Activated T-helper 9 cell treated with anti-CD3 and anti-CD28 coated beads, Interleukin-2, amount 50 U/mL, for 16 hours (primary cell): ENCODE measurements at regions not wholly inside any gene's neighbourhood (a gene's known extent, or its start where the extent isn't known, plus 50 kb on each side); places are given as distances from the start of the nearest gene placed in this dataset.

Source experiments
- DNase-seq: peaks from one replicate; pipeline ENCODE4 v3.0.0-alpha.2; 2020; ENCODE audit warnings: low read depth

- no peak for DNase-seq
These were observed 51.3 kb upstream of the CNKSR3 start for GRCh38 chr6:154561750-154562149.

GRCh38 chr6:154565331-154565730 is 54.8 kb upstream of the CNKSR3 start:
- no peak for DNase-seq

DNA sequence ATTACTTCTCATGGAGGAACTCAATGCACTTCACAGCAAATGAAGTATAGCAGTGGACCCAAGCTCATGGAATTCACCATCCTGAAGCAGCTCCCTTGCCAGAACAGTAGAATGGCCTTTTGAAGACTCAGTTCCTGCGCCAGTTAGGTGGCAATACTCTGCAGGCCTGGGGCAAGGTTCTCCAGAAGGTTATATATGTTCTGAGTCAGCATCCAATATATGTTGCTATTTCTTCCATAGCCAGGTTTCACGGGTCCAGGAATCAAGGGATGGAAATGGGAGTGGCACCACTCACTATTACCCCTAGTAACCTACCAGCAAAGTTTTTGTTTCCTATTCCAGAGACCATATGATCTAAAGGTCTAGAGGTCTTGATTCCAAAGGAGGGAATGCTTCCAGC is 56.4 kb upstream of the CNKSR3 start:
- DNase-seq, result no peak

GRCh38 chr6:154567695-154568220 is 57.3 kb upstream of the CNKSR3 start:
- no peak for DNase-seq

DNA sequence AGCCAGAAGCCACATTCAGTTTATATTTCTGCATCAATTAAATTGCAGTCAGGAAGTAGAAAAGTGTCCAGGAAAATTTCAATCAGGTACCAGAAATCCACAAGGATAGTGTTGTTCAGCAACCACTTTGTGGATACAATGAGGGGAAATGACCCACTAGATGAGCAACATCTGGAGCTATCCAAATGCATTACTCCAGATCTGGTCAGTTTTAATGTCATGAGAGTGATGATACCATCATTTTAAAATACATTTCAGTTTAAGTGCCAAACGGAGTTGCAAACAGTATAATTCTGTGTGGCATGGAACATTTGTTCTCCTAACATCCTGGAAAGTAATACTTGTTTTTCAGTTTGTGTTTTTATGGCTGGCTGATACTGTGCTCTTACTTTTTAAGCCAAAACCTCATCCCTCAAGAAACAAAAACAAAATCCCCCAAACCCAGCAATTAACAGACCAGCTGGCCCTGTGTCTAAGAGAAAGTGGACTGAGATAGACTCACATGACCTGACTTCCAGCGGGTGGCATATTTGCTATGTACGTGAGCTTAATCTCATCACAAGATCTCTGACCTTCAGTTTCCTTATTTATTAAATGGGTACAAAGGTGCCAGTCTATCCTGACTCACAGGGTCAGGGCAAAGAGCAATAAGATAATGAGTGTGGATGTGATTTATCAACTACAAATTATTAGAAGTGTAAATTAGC is 58.8 kb upstream of the CNKSR3 start:
- DNase-seq, result no peak

DNA sequence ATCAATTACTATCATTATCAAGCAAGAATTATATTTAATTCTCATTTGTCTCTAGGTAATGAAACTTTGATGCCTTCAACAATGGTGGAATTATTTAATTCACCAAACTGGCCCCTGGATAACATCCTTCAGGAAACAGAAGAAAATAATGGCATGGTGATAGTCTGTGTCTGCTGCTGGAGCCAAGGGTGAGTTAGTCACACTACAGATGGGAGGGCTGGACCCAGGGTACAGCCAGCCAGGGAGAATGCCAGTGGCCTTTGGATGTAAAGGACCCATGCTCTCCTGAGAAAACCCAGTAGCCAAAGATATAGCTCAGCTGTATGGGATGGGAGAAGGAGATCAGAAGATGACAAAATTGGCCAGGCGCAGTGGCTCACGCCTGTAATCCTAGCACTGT is 60.0 kb upstream of the CNKSR3 start:
- no peak for DNase-seq

DNA sequence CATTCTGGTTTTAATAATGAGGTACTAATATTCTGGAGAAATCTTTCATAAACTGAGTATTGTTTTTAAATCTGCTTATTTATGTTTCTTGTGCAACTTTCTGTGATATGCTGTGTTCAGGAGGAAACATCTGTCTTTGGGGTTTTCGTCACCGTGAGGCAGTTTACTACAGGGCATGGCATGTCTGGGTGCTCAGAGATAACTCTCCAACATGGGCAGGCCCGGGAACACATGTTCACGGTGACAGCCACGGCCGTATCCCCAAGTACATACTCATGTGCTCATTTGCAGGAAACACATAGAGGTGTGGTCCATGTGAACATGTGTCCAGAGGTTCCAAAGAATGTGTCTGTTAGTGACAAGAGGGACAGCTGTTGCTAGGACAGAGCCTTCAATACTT is 62.1 kb upstream of the CNKSR3 start:
- DNase-seq, result no peak

- no peak for DNase-seq
These were observed 67.6 kb upstream of the CNKSR3 start for GRCh38 chr6:154578004-154578559.

DNA sequence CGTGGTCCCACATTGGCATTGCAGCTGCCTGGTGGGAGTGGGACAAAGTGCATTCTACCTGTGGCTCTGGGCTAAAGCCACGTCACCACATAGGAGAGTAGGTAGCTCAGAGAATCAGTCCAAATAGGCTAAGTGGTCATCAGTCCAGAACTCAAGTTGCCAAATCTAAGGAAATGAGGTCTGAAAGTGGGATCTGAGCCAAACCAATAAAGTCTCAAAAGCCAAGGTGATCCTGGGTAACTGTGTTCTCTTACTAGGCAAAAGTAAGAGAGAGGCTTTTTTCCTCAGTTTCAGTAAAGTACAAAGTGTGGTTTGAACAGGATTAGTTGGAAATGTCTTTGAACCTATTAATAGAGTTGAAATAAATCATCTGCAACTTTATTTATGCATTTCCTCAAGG is 68.6 kb upstream of the CNKSR3 start:
- no peak for DNase-seq

DNA sequence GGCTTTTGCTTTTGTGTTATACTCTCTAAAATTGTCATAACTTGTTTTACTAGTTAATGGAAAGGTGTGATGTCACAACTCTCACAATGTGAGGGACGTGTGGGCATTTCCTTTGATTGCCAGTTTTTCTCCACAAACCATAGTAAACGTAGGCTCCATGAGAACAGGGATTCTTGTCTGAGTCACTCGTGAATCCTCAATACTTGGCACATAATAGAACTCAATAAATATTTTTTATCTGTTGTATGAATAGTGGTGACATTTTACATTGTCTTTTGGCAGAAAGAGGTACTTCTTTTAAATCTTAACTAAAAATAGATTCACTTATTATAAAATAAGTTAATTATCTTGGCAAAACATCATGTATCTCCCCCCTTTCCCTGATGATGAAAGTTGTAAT is 69.0 kb upstream of the CNKSR3 start:
- DNase-seq, result no peak

DNA sequence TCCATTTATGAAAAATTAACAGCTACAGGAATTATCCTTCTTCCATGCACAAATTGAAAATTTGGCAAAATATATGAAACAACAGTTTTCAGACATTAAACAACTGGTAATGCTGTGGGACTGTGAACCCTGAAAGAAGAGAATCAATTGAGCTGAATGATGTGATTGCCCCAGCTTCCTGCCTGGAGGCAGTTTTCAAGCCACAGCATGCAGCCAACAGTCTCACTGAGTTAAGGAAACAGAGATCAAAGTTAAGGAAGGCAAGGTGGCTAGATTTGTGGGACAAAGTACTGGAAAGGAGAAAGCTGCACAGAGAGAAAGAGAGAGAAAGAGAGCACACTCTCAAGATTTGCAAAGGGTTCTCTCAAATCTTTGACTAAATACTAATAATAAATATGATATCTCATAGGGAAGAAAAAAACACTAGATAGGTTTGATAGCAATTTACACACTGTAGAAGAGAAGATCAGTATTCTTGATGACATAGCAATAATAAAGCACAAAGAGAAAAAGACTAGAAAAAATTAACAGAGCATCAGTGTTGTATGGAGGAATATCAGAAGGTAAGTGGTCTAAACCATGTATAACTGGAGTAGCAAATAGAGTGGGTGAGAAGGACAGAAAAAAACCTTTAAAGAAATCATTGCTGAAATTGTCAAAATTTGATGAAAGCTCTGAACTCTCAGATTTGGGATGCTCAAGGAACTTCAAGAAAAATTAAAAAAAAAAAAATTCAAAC is 70.1 kb upstream of the CNKSR3 start:
- no peak for DNase-seq

- no peak for DNase-seq
These were observed 72.2 kb upstream of the CNKSR3 start for GRCh38 chr6:154582696-154583095.

DNA sequence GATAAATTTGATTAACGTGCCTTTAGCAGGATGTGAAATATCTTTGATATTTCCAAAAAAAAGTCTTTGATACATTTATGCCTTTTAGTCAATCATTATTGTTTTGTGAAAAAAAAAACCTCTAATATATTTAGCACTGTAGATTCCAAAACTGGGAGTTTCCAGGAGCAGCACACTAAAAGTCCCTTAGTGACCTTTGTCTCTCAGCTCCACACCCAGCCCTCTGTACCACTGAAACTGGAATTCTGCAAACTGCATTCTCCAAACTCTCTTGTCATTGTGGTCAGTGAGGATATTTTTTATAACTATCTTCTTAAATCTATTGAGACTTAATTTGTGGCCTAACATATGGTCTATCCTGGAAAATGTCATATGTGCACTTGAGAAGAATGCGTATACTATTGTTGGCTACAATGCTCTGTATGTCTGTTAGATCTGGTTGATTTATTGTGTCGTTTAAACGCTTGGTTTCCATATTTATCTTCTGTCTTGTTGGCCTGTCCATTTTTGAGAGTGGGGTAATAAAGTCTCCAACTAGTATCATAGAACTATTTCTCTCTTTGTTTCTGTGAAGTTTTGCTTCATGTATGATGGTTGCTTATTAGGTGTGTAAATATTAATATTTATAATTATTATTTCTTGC is 73.2 kb upstream of the CNKSR3 start:
- DNase-seq, result no peak

- no peak for DNase-seq
These were observed 80.3 kb upstream of the CNKSR3 start for GRCh38 chr6:154590756-154591155.

DNA sequence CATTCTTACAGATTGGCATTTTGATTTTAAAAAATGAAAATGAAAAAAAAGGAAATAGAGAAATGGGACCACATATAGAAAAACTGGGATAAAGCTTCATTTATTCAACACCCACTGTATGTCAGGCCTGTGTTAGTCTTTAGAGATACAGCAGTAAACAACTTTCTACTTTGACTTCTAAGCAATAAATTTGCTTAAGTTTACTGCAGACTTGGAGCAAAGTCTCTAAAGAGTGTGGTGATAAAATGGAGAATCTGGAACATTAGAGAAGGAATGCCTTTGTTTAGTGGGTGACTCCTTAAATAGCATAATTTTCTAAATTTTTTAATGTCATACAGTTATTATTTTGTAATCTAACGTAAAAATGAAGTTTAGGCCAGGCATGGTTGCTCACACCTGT is 80.7 kb upstream of the CNKSR3 start:
- no peak for DNase-seq

DNA sequence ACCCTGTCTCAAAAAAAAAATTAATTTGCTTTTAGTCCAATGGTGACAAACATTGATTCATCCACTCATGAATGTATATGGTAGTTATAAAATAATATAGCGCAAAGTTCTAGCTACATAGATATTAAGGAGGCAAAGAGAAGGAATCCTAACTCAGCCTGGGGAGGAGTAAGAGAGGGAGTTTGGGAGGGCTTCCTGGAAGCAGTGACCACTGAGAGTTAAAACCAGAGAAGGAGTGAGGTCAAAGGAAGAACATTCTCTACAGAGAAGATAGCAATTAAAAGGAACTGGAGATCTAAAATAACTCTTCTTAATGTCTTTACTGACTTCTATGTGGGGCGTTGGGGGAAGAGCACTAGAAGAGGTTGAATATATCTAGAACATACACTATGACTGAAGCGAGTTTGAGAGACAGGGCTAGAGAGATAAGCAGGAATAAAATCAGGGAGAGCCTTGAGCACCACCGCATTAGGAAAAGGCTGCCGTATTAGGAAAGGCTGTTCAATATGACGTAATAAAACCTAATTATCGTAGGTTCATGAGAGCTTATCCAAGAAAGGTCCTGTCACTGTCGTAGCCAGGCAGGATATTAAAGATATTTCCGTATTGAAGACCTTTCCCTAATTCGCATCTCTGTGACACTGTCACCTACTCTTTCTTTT is 81.8 kb upstream of the CNKSR3 start:
- no peak for DNase-seq

GRCh38 chr6:154593122-154593521 is 82.6 kb upstream of the CNKSR3 start:
- no peak for DNase-seq

- DNase-seq, result no peak
These were observed 84.2 kb upstream of the CNKSR3 start for GRCh38 chr6:154594496-154595198.

GRCh38 chr6:154595538-154595937 is 85.1 kb upstream of the CNKSR3 start:
- no peak for DNase-seq

DNA sequence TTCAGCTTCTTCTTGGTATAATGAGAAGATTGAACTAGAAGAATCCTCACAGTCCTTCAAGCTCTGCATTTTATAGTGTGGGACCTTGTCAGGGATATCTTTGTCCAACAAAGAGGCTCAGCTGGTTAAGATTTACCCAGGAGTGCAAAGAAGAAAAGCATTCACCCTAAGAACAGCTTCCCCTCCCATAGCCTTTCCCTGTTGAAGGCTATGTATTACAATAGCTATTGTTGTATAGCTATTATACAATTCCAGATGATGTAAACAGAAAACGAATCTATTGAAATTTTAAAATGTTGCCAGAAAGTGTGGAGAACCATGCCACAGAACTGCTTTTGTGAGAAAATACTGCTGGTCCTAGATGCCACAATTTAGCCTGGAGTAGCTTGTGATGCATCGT is 85.5 kb upstream of the CNKSR3 start:
- DNase-seq, result no peak

DNA sequence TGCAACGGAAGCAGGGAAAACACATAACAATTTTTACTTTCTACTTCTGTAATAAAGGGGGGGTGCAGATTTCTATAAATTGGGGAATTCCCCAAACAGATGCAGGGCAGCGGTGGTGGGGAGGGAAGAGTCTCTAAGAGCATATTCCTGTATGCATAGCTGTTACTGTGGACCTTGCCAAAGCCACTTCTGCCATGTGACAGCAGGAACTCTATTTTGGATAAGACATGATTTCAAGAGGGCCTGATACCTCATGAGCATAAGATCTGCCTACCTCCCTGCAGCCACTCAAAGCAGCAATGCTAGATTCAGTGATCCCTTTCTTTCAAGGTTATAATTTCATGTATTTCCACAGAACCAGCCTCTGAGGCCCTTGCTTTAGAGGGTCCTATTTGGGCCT is 86.2 kb upstream of the CNKSR3 start:
- DNase-seq, result no peak

GRCh38 chr6:154598399-154598798 is 87.9 kb upstream of the CNKSR3 start:
- DNase-seq, result no peak
